EL (cell line): ENCODE measurements at regions not wholly inside any gene's neighbourhood (a gene's known extent, or its start where the extent isn't known, plus 50 kb on each side); places are given as distances from the start of the nearest gene placed in this dataset.

Experiments
- DNase-seq: peaks from one replicate; pipeline ENCODE4 v3.0.0-alpha.2; 2016

DNA sequence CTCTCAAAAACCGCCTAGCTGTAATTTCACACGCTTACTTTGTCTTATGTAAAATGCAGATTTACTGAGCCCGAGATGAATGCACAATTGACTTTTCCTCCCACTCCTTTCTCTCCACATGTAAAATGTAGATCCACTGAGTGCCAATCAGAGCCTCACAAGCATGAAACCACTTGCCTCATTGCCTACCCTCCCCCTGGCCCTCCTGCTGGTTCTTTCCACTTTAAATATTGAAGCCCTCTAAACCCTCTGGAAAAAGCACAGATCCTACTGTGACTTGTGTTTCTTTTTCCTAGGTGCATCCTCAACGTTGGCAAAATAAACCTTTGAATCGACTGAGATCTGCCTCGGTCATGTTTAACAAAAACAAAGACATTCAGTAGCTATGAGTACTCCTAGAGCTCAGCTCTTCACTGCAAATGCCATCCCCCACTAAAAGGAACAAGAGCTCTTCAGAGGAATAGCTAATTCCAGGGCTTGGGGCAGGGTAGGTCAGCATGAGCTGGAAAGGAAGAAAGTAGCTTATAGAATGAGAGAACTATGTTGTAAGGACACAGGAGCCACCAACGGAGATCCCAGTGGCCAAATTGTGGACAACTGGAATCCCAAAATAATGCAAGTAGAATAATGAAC lies 365.5 kb upstream of the RUNX1 start:
- no peak for DNase-seq

GRCh38 chr21:35414056-35414455 lies 365.0 kb upstream of the RUNX1 start:
- no peak for DNase-seq

DNA sequence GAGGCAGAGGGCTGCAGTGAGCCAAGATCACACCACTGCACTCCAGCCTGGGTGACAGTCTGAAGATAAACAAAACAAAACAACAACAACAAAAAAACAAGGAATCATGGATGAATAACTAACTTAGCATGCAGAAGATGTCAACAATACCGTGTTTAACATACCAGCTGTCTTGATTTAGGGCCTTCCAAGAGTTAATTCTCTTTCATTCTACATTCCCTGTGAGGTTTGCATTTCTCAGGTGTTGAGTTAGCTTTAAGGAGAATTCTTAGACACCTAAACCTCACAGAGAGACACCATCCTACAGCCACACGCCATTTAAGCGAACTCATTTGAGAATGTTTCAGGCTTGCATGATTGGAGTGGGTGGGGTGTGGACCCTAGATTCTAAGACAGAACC lies 363.1 kb upstream of the RUNX1 start:
- DNase-seq, result no peak

DNA sequence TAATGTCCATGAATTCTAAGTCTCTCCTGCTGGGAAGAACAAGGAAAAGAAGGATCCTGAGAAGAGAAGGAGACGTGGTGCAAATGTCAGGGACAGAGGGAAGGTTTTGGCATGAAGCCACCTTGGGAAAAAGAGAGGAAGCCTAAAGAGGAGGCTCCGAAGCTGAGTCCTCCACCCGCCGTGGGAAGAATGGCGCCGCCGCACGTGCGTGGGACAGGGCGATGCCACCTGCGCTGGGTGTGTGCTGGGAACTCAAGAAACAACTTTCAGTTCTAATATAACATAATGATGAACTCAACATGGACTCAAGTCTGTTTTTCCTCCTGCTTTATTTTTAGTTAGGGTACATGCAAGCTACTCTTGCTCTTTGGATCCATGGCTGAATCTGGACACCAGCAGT lies 362.3 kb upstream of the RUNX1 start:
- no peak for DNase-seq

- DNase-seq, result no peak
Observed at GRCh38 chr21:35410656-35411055, 361.6 kb upstream of the RUNX1 start.

- no peak for DNase-seq
Observed at GRCh38 chr21:35410123-35410522, 361.0 kb upstream of the RUNX1 start.

GRCh38 chr21:35408401-35408800 lies 359.3 kb upstream of the RUNX1 start:
- peak; percentile 57 for DNase-seq

- DNase-seq, result no peak
Observed at GRCh38 chr21:35406635-35407034, 357.5 kb upstream of the RUNX1 start.

GRCh38 chr21:35405981-35406380 lies 356.9 kb upstream of the RUNX1 start:
- no peak for DNase-seq

- DNase-seq, result no peak
Observed at GRCh38 chr21:35404247-35404646, 355.1 kb upstream of the RUNX1 start.

GRCh38 chr21:35402061-35402460 lies 353.0 kb upstream of the RUNX1 start:
- no peak for DNase-seq

DNA sequence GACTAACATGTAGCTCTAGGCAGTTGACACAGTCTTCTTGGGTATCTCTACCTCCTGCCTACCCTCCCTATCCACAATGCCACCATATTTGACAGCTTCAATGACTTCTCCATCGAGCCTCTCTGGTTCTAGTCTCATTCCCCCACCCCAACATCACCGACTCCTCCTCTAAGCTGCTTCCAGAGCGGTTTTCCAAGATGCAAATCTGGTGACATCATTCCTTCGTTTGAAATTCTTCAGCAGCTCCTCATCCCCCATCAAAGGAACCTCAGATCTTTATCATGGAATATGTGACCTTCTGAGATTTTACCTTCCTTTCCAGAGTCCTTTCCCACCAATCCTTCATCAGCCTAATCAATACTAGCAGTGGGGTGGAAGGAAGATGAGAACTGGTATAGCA lies 352.4 kb upstream of the RUNX1 start:
- peak; percentile 86 for DNase-seq

DNA sequence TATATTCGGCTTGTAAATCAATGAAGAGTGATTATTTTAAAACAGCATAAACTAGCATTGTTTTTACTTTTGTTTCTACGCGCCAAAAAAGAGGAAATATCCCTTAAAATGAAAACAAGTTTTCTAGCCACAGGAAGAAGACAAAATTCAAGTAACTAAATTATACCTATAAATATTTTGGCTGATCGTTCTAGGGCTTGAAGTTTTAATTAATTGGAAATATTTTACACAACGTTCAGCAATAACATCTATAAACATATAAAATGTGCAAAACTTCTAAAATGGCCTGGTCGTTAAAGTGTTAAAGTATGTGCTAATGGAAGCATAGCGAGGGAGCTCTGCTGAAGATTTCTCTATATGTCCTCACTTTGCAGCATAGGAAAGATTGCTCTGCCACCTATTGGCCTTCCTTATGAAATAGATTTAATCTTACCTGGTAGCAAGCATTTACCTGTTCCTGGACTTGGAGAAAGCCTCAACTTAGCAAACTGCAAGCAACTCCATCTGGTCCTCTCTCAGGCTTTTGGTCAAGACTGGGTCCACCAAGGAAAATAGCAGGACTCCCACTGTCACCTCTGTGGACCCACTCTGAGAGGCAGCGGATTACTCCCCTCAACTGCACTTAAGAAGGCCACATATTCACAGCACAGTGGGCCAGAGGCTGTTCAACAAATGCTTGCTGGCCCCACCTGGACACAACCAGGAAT lies 351.3 kb upstream of the RUNX1 start:
- peak; percentile 54 for DNase-seq

- DNase-seq, result no peak
Observed at GRCh38 chr21:35399706-35400105, 350.6 kb upstream of the RUNX1 start.

- DNase-seq, result no peak
Observed at GRCh38 chr21:35399002-35399530, 350.0 kb upstream of the RUNX1 start.

- DNase-seq, result no peak
Observed at GRCh38 chr21:35398346-35398982, 349.4 kb upstream of the RUNX1 start.

- DNase-seq, result no peak
Observed at GRCh38 chr21:35397781-35398180, 348.7 kb upstream of the RUNX1 start.

DNA sequence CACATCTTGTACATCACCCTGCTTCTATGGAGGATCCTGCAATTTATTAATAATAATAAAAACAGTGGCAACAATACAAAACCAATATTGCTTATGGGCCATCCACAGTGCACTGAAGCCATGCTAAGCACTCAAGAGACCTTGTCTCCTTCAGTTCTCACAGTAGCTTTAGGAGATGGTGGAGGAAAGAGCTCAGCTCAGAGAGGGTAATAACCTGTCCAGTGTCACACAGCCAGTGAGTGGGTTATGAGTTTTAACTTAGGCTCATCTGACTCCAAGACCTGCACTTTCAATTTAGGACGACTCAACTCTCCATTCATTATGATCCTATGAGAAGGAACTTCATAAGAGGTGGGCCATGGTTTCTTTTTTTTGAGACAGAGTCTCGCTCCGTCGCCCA lies 347.6 kb upstream of the RUNX1 start:
- no peak for DNase-seq

DNA sequence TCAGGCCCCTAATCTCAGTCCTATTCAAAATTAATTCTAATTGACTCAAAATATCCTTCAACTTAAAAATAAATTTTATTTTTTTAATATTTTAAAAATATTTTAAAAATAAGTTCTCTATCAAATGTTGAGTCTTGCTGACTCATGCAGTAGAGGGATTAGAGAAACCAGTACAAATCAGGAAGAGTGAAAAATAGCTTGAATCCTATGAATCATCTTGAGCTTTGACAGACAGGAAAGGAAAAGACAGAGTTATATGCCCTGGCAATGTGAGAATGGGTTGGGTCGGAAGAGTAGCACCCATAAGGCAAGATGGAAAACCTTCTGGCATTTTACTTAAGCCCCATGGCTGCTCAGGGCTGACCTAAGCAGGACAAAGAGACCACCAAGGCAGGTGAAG lies 346.6 kb upstream of the RUNX1 start:
- peak; percentile 31 for DNase-seq

DNA sequence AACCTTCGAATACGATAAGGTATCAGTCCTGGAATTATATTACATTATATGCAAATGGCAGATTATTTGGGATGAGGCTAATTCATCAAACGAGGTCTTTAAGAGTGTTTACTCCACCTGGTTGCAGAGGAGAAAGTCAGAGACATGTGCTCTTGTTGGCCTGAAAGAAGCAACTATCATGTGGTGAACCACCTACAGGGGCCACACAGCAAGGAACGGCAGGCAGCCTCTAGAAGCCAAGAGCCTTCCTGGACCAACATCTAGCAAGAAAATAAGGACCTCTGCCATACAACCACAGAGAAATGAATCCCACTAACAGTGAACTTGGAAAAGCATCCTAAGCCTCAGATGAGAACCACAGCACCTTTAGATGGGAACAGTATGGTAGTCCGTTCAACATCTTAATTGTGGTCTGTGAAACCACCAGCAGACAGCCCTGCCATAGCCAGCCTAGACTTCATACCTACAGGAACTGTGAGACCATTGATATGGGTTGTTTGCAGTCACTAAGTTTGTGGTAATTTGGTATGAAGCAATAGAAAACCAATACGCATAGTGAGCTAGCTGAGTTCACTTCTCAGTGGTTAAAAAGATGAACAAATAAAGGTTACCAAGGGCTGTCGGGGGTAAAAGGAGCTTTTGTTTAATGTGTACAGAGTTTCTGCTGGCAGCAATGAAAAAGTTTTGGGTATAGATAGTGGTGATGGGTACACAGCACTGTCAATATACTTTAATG lies 345.7 kb upstream of the RUNX1 start:
- no peak for DNase-seq

GRCh38 chr21:35394049-35394448 lies 344.9 kb upstream of the RUNX1 start:
- DNase-seq, result no peak

GRCh38 chr21:35390013-35390776 lies 341.1 kb upstream of the RUNX1 start:
- peak; percentile 25 for DNase-seq
